GM18861 (cell line): ENCODE measurements at regions not wholly inside any gene's neighbourhood (a gene's known extent, or its start where the extent isn't known, plus 50 kb on each side); places are given as distances from the start of the nearest gene placed in this dataset.

Experiments used
- ATAC-seq: cut with Tn5 transposase; IDR thresholded peaks from one replicate; pipeline ENCODE4 v1.9.1; 2021; ENCODE audit not compliant: unreplicated experiment

DNA sequence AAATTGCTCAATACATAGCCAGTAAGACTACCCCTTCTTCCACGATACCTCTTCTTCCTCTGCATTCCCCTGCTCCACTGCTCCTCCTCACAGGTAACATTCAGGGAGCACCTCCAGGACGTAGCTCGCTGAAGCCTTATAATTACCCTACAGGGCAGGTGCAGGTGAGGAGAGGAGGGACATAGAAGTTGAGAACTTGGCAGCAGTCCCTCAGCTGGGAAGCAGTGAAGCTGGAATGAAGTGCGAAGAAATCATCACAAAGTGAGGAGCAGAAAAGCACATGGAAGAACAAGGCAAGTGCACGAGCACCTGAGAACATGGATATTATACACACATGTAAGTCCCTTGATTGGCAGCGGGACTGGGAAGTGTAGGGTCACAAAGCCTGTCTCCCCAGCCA is 118.2 kb downstream of the HSD17B3 start:
- ATAC-seq, result no peak

GRCh38 chr9:96178153-96178552 is 123.8 kb downstream of the HSD17B3 start:
- no peak for ATAC-seq

DNA sequence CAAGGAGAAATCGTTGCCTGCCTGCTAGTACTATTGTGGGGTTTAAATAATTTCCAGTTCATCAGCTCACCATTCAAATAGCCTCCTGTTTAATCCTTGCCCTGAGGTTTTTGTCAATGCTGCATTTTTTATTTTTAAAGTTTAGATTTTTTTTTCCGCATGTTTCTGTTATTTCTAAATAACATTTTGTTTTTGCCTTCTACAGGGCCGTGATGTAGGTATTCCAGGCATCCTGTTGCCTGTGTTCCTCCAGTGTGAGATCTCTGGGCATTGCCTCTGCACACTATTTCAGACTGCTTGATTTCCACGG is 124.3 kb downstream of the HSD17B3 start:
- no peak for ATAC-seq

GRCh38 chr9:96177005-96177718 is 124.8 kb downstream of the HSD17B3 start:
- ATAC-seq, result no peak

GRCh38 chr9:96175796-96176195 is 126.2 kb downstream of the HSD17B3 start:
- ATAC-seq, result no peak

DNA sequence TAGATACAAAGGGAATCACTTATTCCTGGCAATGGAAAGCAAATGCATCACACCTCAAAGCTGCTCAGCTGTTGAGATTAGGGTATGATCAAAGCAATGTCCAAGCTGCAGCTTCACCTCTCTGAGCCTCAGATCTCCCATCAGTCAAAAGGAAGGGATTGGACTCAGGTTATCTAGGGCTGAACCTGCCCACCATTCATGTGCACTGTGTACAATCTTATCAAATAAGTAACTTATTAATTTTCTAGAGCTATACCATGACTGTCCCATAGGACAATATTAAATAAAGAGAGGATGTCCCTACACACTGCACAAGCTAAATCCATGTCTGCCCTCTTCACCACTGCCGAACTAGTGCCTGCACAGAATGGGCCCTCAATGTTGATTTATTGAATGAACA is 127.0 kb downstream of the HSD17B3 start:
- ATAC-seq, result no peak

GRCh38 chr9:96174371-96174770 is 127.6 kb downstream of the HSD17B3 start:
- no peak for ATAC-seq

GRCh38 chr9:96173640-96174039 is 128.3 kb downstream of the HSD17B3 start:
- ATAC-seq, result no peak

- no peak for ATAC-seq
Measured at GRCh38 chr9:96172797-96173196, 129.2 kb downstream of the HSD17B3 start.

DNA sequence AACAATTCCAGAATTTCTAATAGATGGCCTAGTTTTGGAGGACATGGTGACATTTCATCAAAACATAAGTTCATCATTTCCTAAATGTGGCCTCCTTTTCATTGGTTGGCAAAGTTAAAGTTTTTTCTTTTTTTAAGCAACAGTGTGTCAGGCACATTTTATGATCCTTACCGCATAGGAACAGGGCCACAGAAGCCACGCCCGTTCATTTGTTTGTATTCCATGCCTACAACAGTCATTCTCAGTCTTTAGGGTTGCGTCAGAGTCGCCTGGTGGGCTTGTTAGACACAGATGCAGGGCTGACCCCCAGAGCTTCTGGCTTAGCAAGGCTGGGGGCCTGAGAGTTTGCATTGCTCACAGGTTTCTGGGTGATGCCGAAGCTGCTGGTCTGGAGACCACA is 130.2 kb downstream of the HSD17B3 start:
- ATAC-seq, result no peak

- ATAC-seq, result no peak
Measured at GRCh38 chr9:96169901-96170300, 132.1 kb downstream of the HSD17B3 start.

DNA sequence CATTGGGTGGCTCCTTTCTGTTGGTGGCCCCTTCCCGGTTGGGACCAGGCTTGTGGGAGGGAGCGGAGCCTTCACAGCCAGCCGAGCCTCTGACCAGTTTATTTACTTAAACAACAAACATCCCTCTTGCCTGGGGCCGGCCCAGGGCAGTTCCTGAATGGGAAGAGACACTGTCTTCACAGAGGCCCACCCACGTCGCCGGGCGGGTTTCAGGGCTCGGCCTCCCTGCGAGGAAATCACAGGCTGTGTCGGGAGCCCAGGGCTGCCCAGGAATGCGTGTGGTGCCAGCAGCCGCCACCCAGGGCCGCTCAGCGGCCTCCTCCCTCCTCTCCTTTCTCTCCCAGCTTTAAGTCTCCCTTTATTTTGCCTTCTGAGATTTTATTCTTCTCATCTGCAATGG is 132.5 kb downstream of the HSD17B3 start:
- no peak for ATAC-seq

DNA sequence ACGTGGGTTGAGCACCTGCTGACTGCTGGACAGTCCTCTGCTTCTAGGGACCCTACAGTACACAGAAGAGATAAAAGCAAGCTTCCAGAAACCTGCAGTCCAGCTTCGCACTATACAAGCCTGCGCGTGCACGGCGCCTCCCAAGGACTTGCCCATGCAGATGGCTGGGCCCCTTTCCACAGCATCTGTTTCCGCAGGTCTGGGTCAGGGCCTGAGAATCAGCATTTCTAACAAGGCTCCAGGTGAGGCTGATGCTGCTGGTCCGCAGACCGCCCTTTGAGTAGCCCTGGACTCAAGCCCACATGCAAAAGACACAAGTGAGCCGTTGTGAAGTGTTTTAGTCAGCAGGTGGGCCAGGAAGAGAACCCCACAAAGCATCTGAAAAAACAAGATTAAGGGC is 133.1 kb downstream of the HSD17B3 start:
- no peak for ATAC-seq

GRCh38 chr9:96167011-96167410 is 135.0 kb downstream of the HSD17B3 start:
- no peak for ATAC-seq

DNA sequence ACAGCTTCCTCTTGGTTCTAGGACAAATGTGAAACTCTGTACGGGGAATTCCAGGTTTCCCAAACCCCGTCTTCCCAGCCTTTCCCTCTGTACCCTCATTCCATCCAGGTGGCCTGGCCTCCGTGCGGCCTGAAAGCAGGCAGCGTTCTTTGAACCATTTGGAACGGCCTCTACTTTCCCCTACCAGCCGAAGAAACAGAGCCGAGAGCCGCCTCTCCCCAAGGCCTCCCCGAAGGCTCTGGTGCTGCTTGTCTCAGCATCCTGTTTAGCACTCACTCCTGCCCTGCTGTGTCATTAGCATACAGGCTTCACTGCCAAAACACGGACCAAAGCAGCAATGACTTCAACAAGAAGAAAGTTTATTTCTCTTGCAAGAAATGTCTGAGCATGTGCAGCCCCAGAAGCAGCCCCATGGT is 137.7 kb downstream of the HSD17B3 start:
- ATAC-seq, result no peak

- ATAC-seq, result no peak
Measured at GRCh38 chr9:96163712-96164111, 138.3 kb downstream of the HSD17B3 start.

- no peak for ATAC-seq
Measured at GRCh38 chr9:96163161-96163560, 138.8 kb downstream of the HSD17B3 start.

DNA sequence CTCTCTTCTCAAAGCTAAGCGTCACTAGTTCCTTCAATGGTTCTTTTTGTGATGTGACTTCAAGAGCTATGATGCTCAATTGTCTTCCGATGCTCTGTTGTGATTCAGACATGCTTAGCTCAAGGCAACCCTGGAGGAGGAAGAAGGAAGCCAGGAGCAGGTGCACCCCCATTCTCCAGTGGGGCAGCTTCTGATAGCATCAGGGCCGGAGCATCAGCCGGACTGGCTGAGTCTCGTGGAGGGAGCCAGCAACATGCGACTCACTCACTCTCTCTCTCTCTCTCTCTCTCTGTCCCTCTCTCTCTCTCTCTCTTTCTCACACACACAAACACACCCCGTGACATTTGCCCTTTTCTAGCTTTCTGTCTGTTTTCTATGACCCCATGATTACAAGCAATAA is 140.2 kb downstream of the HSD17B3 start:
- no peak for ATAC-seq

- no peak for ATAC-seq
Measured at GRCh38 chr9:96160866-96161265, 141.1 kb downstream of the HSD17B3 start.

GRCh38 chr9:96160168-96160567 is 141.8 kb downstream of the HSD17B3 start:
- no peak for ATAC-seq

DNA sequence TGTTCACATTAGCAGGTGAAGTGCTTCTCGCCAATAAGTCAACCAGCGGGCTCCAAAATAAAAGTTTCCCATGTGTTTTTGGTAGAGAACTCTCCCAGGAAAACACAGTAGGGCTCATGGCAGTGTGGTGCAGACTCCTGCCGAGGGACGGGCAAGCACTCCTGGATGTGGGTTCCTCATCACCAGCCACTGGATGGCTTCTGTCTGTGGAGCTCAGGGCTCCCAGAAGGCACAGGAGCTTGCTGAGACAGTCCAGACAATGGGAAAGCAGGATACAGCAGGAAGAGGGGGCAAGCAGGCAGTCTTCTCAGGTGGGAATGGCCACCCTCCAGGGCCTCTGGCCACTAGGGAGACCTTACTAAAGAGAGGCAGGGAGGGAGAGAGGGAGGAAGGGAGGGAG is 142.4 kb downstream of the HSD17B3 start:
- no peak for ATAC-seq

DNA sequence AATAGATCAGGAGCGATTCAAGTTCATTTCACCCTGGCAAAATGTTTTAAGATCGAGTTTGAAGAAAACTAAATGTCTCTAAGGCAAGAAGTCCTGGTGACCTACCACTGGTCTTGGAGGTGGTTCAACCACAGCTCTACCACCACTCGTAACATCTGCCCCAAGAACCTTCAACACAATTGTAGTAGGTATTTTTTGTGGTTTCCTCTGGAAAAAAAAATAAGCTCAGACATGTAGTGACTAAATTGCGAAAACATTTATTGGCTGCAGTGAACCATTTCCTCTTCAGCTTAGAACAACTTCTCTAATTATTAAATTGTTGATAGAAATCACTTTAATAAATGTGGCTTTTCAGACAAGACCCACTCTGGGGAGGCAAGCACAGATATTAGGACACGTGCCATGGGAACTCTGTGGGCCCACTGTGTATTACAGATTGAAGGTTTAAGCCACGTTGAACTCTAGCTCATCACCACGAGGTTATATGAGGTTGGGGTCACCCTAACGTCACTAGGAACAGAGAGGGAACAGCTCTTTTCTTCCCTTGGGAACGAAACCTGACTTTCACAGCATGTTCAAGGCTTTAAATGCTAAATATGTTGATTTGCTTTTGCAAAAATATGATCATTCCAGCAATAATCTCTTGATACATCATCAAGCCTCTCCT is 142.9 kb downstream of the HSD17B3 start:
- ATAC-seq, result no peak

DNA sequence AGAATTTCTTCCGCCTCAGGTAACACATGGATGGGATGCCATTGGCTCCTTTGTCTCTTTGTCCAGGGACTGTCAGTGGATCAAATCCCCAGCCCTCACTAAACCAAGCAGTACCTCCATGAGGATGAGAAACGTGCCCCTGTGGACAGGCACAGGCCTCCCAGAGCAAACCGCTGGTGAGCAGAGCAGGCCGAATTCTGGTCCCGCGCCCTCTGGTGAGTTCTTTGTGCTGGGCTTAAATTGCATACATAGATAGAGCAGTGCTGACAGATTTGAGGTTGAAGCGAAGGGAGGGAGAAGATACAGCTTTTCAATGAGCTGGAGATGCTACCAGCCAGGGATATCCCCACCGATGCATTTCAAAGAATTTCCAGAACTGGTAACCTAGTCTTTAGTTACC is 143.8 kb downstream of the HSD17B3 start:
- ATAC-seq, result no peak
